K562 (cell line): ENCODE measurements at regions not wholly inside any gene's neighbourhood (a gene's known extent, or its start where the extent isn't known, plus 50 kb on each side); places are given as distances from the start of the nearest gene placed in this dataset.

Experiments used
- ATAC-seq: fragments of 200-7000 bp; cut with Tn5 transposase; 3 replicates; pipeline ENCODE4 v1.9.1; 2020; ENCODE audit warnings: moderate library complexity
- BruUV-seq: library from RNA; stranded (reverse); fragments of 400-500 nt; replicated peaks from 2 replicates; lab custom pipeline; 2021; lab: Mats Ljungman, UMichigan
- CTCF ChIA-PET: fragments of 300-600 bp; formaldehyde crosslinking; extraction: SDS; loops from one replicate; lab custom pipeline; 2021; ENCODE audit warnings: low intra/inter-chr PET ratio; lab: Yijun Ruan, JAX
- POLR2A ChIA-PET: fragments of 300-600, 350-650 bp; sonication (Branson Sonifier 250); formaldehyde crosslinking; extraction: SDS; loops from one replicate; lab custom pipeline; 2021; ENCODE audit warnings: antibody characterized with exemption, inconsistent platforms; lab: Yijun Ruan, JAX
- DNase-seq, 4 experiments: peaks; one replicate each; pipeline versions ENCODE4 v3.0.0 to v3.0.0-alpha.2; 2011 to 2018; ENCODE audit warnings: low spot score in 3 of 4, mixed read lengths in 3 of 4; ENCODE audit errors: extremely low read depth in 1 of 4
- FAIRE-seq: peaks from 2 replicates; lab custom pipeline; 2011; peaks lifted over from hg19 to GRCh38; lab: Jason Lieb, UNC
- H2AFZ ChIP-seq: 2 replicates; pipeline ENCODE4 v1.6.0; 2011; ENCODE audit warnings: low read depth, low read length, control low read depth, inconsistent platforms
- H3K27ac ChIP-seq: fragments of 200-600 bp; 3 replicates; pipeline ENCODE4 v1.8.0; 2011; ENCODE audit warnings: low read depth, mild to moderate bottlenecking, control low read depth, inconsistent platforms, low read length, moderate library complexity, mixed read lengths; ENCODE audit errors: extremely low read depth
- H3K27me3 ChIP-seq, 2 experiments: fragments of 300-600 bp in 1 of 2; 2 replicates in 1 of 2; 3 replicates in 1 of 2; pipeline versions ENCODE4 v1.6.0 to v1.8.0; 2011; ENCODE audit warnings: inconsistent platforms in 2 of 2, low read length in 2 of 2, mild to moderate bottlenecking in 1 of 2, mixed read lengths in 1 of 2, moderate library complexity in 1 of 2; ENCODE audit not compliant: control insufficient read depth in 2 of 2, insufficient read depth in 2 of 2
- H3K36me3 ChIP-seq: fragments of 300-600 bp; 3 replicates; pipeline ENCODE4 v1.8.0; 2011; ENCODE audit warnings: mild to moderate bottlenecking, low read length, inconsistent platforms; ENCODE audit not compliant: control insufficient read depth, insufficient read depth
- H3K4me1 ChIP-seq, 2 experiments: fragments of 200-600 bp in 1 of 2; replicated peaks in 1 of 2; 2 replicates in 1 of 2; 3 replicates in 1 of 2; pipeline versions ENCODE4 v1.5.1 to v1.8.0; 2011; ENCODE audit warnings: inconsistent platforms in 2 of 2, low read length in 2 of 2, mild to moderate bottlenecking in 1 of 2, mixed read lengths in 1 of 2, moderate library complexity in 1 of 2; ENCODE audit not compliant: control insufficient read depth in 2 of 2, insufficient read depth in 2 of 2
- H3K4me2 ChIP-seq: 2 replicates; pipeline ENCODE4 v1.6.1; 2011; ENCODE audit warnings: low read length, control low read depth, inconsistent platforms, mixed read lengths; ENCODE audit not compliant: insufficient read depth
- H3K4me3 ChIP-seq: fragments of 200-600 bp; sonication (generic), shearing (Covaris generic); 2 replicates; pipeline ENCODE4 v1.5.1; 2016; ENCODE audit warnings: control low read depth, inconsistent platforms
- H3K79me2 ChIP-seq: fragments of 200-600 bp; 3 replicates; pipeline ENCODE4 v1.8.0; 2011; ENCODE audit warnings: low read length, inconsistent platforms; ENCODE audit not compliant: control insufficient read depth, insufficient read depth
- H3K9ac ChIP-seq, 2 experiments: 2 replicates each; pipeline versions ENCODE4 v1.6.0 to v1.6.1; 2011; ENCODE audit warnings: low read depth in 2 of 2, low read length in 2 of 2, control low read depth in 1 of 2, inconsistent platforms in 1 of 2, mild to moderate bottlenecking in 1 of 2, mixed read lengths in 1 of 2; ENCODE audit not compliant: insufficient read depth in 1 of 2
- H3K9me1 ChIP-seq: one replicate; pipeline ENCODE4 v1.6.0; 2011; ENCODE audit warnings: inconsistent platforms, mild to moderate bottlenecking, low read length, moderate library complexity; ENCODE audit not compliant: control insufficient read depth, insufficient read depth
- H3K9me3 ChIP-seq: replicated peaks from 2 replicates; pipeline ENCODE4 v1.5.1; 2011; ENCODE audit warnings: low read depth, low read length, inconsistent platforms; ENCODE audit not compliant: control insufficient read depth, insufficient read depth
- H4K20me1 ChIP-seq: replicated peaks from 2 replicates; pipeline ENCODE4 v1.6.1; 2011; ENCODE audit warnings: low read length, inconsistent platforms, mixed read lengths; ENCODE audit not compliant: control insufficient read depth, insufficient read depth
- CEBPG ChIP-seq, 3 experiments: fragments of 200-800 bp in 1 of 3; sonication (Bioruptor generic) in 1 of 3; sonication (generic) in 1 of 3; formaldehyde crosslinking in 1 of 3; IDR thresholded peaks in 2 of 3; conservative IDR thresholded peaks in 1 of 3; 2 replicates each; pipeline versions ENCODE4 v1.6.1 to v1.8.0; 2016 to 2022; ENCODE audit warnings: missing compliant biosample characterization in 2 of 3, missing genetic modification characterization in 2 of 3, mild to moderate bottlenecking in 1 of 3, missing genetic modification reagents in 1 of 3
- E2F4 ChIP-seq: sonication (generic); formaldehyde crosslinking; IDR thresholded peaks from 2 replicates; pipeline ENCODE4 v1.8.0; 2022; ENCODE audit warnings: mild to moderate bottlenecking, low read depth, missing genetic modification reagents
- LEF1 ChIP-seq: fragments of 450-650 bp; IDR thresholded peaks from 2 replicates; pipeline ENCODE4 v1.6.1; 2016; ENCODE audit warnings: mild to moderate bottlenecking
- REST ChIP-seq, 2 experiments: fragments of 450-650 bp; formaldehyde crosslinking in 1 of 2; IDR thresholded peaks; 2 replicates each; pipeline versions ENCODE4 v1.4.0 to v1.6.1; 2014 to 2020; ENCODE audit warnings: mild to moderate bottlenecking in 2 of 2, borderline replicate concordance in 1 of 2, low read depth in 1 of 2
- ZBTB33 ChIP-seq: sonication (generic); formaldehyde crosslinking; IDR thresholded peaks from 2 replicates; pipeline ENCODE4 v1.8.1; 2023; ENCODE audit warnings: mild to moderate bottlenecking, missing genetic modification reagents
- ZNF146 ChIP-seq: IDR thresholded peaks from one replicate; pipeline ENCODE4 v1.6.1; 2018; ENCODE audit warnings: missing compliant biosample characterization; ENCODE audit not compliant: unreplicated experiment
- ZNF175 ChIP-seq: fragments of 200-800 bp; sonication (Bioruptor generic); IDR thresholded peaks from 2 replicates; pipeline ENCODE4 v1.6.1; 2016; ENCODE audit warnings: low read depth, mild to moderate bottlenecking, missing genetic modification characterization, missing compliant biosample characterization
- ZNF263 ChIP-seq: sonication (generic); formaldehyde crosslinking; IDR thresholded peaks from 2 replicates; pipeline ENCODE4 v1.8.0; 2022; ENCODE audit warnings: mild to moderate bottlenecking, missing genetic modification reagents, borderline replicate concordance
- WGBS: fragments of 100-300 bp; shearing (Covaris generic); methylation state at CpG from one replicate; pipeline ENCODE4 v1.1.6; 2016; ENCODE audit warnings: low coverage, mixed read lengths; ENCODE audit not compliant: insufficient coverage; ENCODE audit errors: missing lambda C conversion rate; 5-methylcytosine and 5-hydroxymethylcytosine counted together
- in situ Hi-C: fragments of 300-500 bp; cut with MboI; formaldehyde crosslinking; loops from 4 replicates; pipeline ENCODE4 v1.15.0; 2018; ENCODE audit warnings: inconsistent platforms, mixed read lengths
- intact Hi-C: fragments of 100-400 bp; cut with micrococcal nuclease; formaldehyde crosslinking; loops from 2 replicates; pipeline ENCODE4 v1.14.2; 2022

GRCh38 chr5:135263022-135263668 lies 135.9 kb downstream of the MACROH2A1 start:
- intact Hi-C loops (no loop called here), in situ Hi-C loops (no loop called here)
- Histone ChIP-seq H3K4me3 (no peak overlapping the region), H3K27ac (no peak overlapping the region), H4K20me1 (no peaks in the 10 kb centered on the region), H3K27me3 (no peaks in the 10 kb centered on the region), H3K4me1 (peaks cover 3 to 6% of the 10 kb centered on the region in 2 experiments; a peak in 3 of 5 replicates), H2AFZ (no peak overlapping the region), H3K9ac (0 out of 4 replicates have a peak overlapping the region, but pooled peaks of 1 of the 2 experiments have one; percentile 23), H3K9me3 (no peaks in the 10 kb centered on the region; the same call in 1 of the 2 replicates), H3K79me2 (no peaks in the 10 kb centered on the region), H3K9me1 (no peaks in the 10 kb centered on the region), H3K4me2 (no peak overlapping the region), H3K36me3 (no peaks in the 10 kb centered on the region)
- ATAC-seq (peak; percentile 72), FAIRE-seq (no peak), DNase-seq (peak in 3 of 4 experiments; percentile 23 to 48 (median 31))
- ChIA-PET CTCF (no interaction called here), POLR2A (interaction anchor here (0.7 to 1.7 kb wide), 5 partner anchors 9 to 26 kb away, joined by 3 to 6 read pairs (median 5); no protein-coding TSS in a partner anchor)
- WGBS, result 39% methylated on average over 17 of the region's 17 CpGs
- no TSS peak for BruUV-seq
- TF ChIP-seq ZNF263 (CRISPR knock-in tag) (peak; percentile 45; the same call in 1 of the 2 replicates), ZNF146 (no peak), ZNF175 (CRISPR knock-in tag) (no peak), REST (IDR thresholded peaks at IDR 0.05; ENCODE audit: borderline replicate concordance) (no peak), REST (CRISPR knock-in tag; IDR thresholded peaks at IDR 0.05; ENCODE audit: low read depth) (no peak), ZBTB33 (peak; percentile 44; the same call in 1 of the 2 replicates), LEF1 (peak; percentile 56; the same call in 1 of the 2 replicates), CEBPG (CRISPR knock-in tag; IDR thresholded peaks at IDR 0.05) (0 out of 2 replicates have a peak, but pooled peaks have one; percentile 19), CEBPG (tag; conservative IDR thresholded peaks at IDR 0.05 in 1 of 2, IDR thresholded peaks at IDR 0.05 in 1 of 2) (peak; percentile 59 to 67; a peak in 3 of 4 replicates), E2F4 (no peak)
